B cell (primary cell): ENCODE measurements at regions not wholly inside any gene's neighbourhood (a gene's known extent, or its start where the extent isn't known, plus 50 kb on each side); places are given as distances from the start of the nearest gene placed in this dataset.

Experiments used
- CTCF ChIP-seq: fragments of 200-600 bp; IDR thresholded peaks from one replicate; pipeline ENCODE4 v1.8.0; 2022; ENCODE audit warnings: antibody characterized with exemption, mild to moderate bottlenecking
- EZH2 ChIP-seq: IDR thresholded peaks from 2 replicates; pipeline ENCODE4 v1.6.1; 2012; ENCODE audit warnings: borderline replicate concordance, low read depth, mild to moderate bottlenecking, moderate library complexity, low read length; ENCODE audit not compliant: insufficient read depth, poor library complexity, severe bottlenecking

GRCh38 chr17:77849239-77849638 is 109.3 kb upstream of the TNRC6C start:
- TF ChIP-seq CTCF (no peak), EZH2 (no peak)
